SK-N-SH (cell line): ENCODE measurements at regions not wholly inside any gene's neighbourhood (a gene's known extent, or its start where the extent isn't known, plus 50 kb on each side); places are given as distances from the start of the nearest gene placed in this dataset.

Source experiments
- CTCF ChIA-PET: fragments of 300-600, 350-600 bp; formaldehyde crosslinking; extraction: SDS; loops from one replicate; lab custom pipeline; 2021; lab: Yijun Ruan, JAX
- POLR2A ChIA-PET: fragments of 350-600 bp; sonication (Branson Sonifier 250); formaldehyde crosslinking; extraction: SDS; loops from one replicate; lab custom pipeline; 2020; ENCODE audit warnings: antibody characterized with exemption, inconsistent platforms; lab: Yijun Ruan, JAX
- DNase-seq: peaks from one replicate; pipeline ENCODE4 v3.0.0; 2012
- H2AFZ ChIP-seq: fragments of 200-600 bp; sonication (generic); 2 replicates; pipeline ENCODE4 v1.8.1; 2016; ENCODE audit warnings: antibody characterized with exemption, mild to moderate bottlenecking, low read depth
- H3F3A ChIP-seq: fragments of 200-600 bp; sonication (generic); replicated peaks from 2 replicates; pipeline ENCODE3; 2016; ENCODE audit warnings: antibody characterized with exemption, mild to moderate bottlenecking; ENCODE audit not compliant: insufficient read depth
- H3K27ac ChIP-seq, 2 experiments: fragments of 200-500 bp in 1 of 2; fragments of 200-600 bp in 1 of 2; sonication (Bioruptor generic) in 1 of 2; sonication (generic), shearing (Covaris generic) in 1 of 2; 2 replicates each; pipeline versions ENCODE4 v1.5.1 to v1.6.1; 2014 to 2016; ENCODE audit warnings: low read depth in 2 of 2, inconsistent platforms in 1 of 2, low read length in 1 of 2, mild to moderate bottlenecking in 1 of 2, mixed read lengths in 1 of 2
- H3K27me3 ChIP-seq: fragments of 200-600 bp; sonication (generic), shearing (Covaris generic); 2 replicates; pipeline ENCODE4 v1.6.1; 2016; ENCODE audit warnings: mixed run types; ENCODE audit not compliant: insufficient read depth
- H3K36me3 ChIP-seq, 2 experiments: fragments of 200-500 bp in 1 of 2; fragments of 200-600 bp in 1 of 2; sonication (Bioruptor generic) in 1 of 2; sonication (generic) in 1 of 2; replicated peaks in 1 of 2; 2 replicates each; pipeline versions ENCODE3 to v1.5.1; 2014 to 2016; ENCODE audit warnings: low read length in 1 of 2, mild to moderate bottlenecking in 1 of 2; ENCODE audit not compliant: insufficient read depth in 2 of 2, control insufficient read depth in 1 of 2
- H3K4me1 ChIP-seq, 2 experiments: fragments of 200-500 bp in 1 of 2; fragments of 200-600 bp in 1 of 2; sonication (Bioruptor generic) in 1 of 2; sonication (generic), shearing (Covaris generic) in 1 of 2; 2 replicates each; pipeline versions ENCODE4 v1.5.1 to v1.6.1; 2014 to 2016; ENCODE audit warnings: low read depth in 1 of 2, low read length in 1 of 2, mixed run types in 1 of 2; ENCODE audit not compliant: insufficient read depth in 2 of 2, control insufficient read depth in 1 of 2
- H3K4me2 ChIP-seq: fragments of 200-600 bp; sonication (generic), shearing (Covaris generic); 2 replicates; pipeline ENCODE4 v1.6.1; 2017; ENCODE audit warnings: mixed run types
- H3K4me3 ChIP-seq, 2 experiments: fragments of 200-500 bp in 1 of 2; fragments of 200-600 bp in 1 of 2; sonication (Bioruptor generic) in 1 of 2; sonication (generic), shearing (Covaris generic) in 1 of 2; 2 replicates each; pipeline versions ENCODE4 v1.5.1 to v1.8.1; 2014 to 2016; ENCODE audit warnings: low read depth in 2 of 2, inconsistent platforms in 1 of 2, low read length in 1 of 2, mild to moderate bottlenecking in 1 of 2, mixed read lengths in 1 of 2, moderate library complexity in 1 of 2
- H3K79me2 ChIP-seq: fragments of 200-600 bp; sonication (generic); 2 replicates; pipeline ENCODE4 v1.8.1; 2017; ENCODE audit warnings: mild to moderate bottlenecking; ENCODE audit not compliant: insufficient read depth
- H3K9ac ChIP-seq: fragments of 200-600 bp; sonication (generic); 2 replicates; pipeline ENCODE4 v1.6.1; 2017; ENCODE audit warnings: mixed run types
- H3K9me2 ChIP-seq: fragments of 200-600 bp; sonication (generic); 2 replicates; pipeline ENCODE4 v1.6.1; 2017; ENCODE audit warnings: mixed run types
- H3K9me3 ChIP-seq: fragments of 200-600 bp; sonication (generic); 2 replicates; pipeline ENCODE4 v1.6.1; 2017; ENCODE audit warnings: mixed run types, mild to moderate bottlenecking, moderate library complexity
- H4K20me1 ChIP-seq: fragments of 200-600 bp; sonication (generic); 2 replicates; pipeline ENCODE4 v1.6.1; 2017; ENCODE audit warnings: mild to moderate bottlenecking, mixed run types; ENCODE audit not compliant: insufficient read depth
- ELF1 ChIP-seq: IDR thresholded peaks from 2 replicates; pipeline ENCODE4 v1.4.0; 2012
- EP300 ChIP-seq, 2 experiments: IDR thresholded peaks; 2 replicates each; pipeline versions ENCODE4 v1.4.0 to v1.6.1; 2012; ENCODE audit warnings: borderline replicate concordance in 1 of 2, low read depth in 1 of 2, low read length in 1 of 2
- FOSL2 ChIP-seq: IDR thresholded peaks from 2 replicates; pipeline ENCODE4 v1.4.0; 2012; ENCODE audit warnings: low read depth, mild to moderate bottlenecking, moderate library complexity, borderline replicate concordance
- FOXM1 ChIP-seq: IDR thresholded peaks from 2 replicates; pipeline ENCODE4 v1.4.0; 2012; ENCODE audit warnings: low read depth, mild to moderate bottlenecking
- GABPA ChIP-seq: IDR thresholded peaks from 2 replicates; pipeline ENCODE4 v1.4.0; 2012; ENCODE audit warnings: low read depth, mild to moderate bottlenecking
- JUND ChIP-seq: IDR thresholded peaks from 2 replicates; pipeline ENCODE4 v1.4.0; 2012
- NFIC ChIP-seq: IDR thresholded peaks from 2 replicates; pipeline ENCODE4 v1.4.0; 2012; ENCODE audit warnings: borderline replicate concordance
- NRF1 ChIP-seq: IDR thresholded peaks from 2 replicates; pipeline ENCODE4 v1.6.1; 2012; ENCODE audit warnings: low read depth, mild to moderate bottlenecking, low read length
- RAD21 ChIP-seq: IDR thresholded peaks from 2 replicates; pipeline ENCODE4 v1.6.1; 2012; ENCODE audit warnings: mild to moderate bottlenecking, low read length
- RCOR1 ChIP-seq: fragments of 150-350 bp; IDR thresholded peaks from 2 replicates; pipeline ENCODE4 v1.6.1; 2017; ENCODE audit warnings: antibody characterized with exemption, low read length
- SIN3A ChIP-seq: IDR thresholded peaks from 2 replicates; pipeline ENCODE4 v1.6.1; 2012; ENCODE audit warnings: low read depth, mild to moderate bottlenecking, low read length, moderate library complexity, borderline replicate concordance
- SMC3 ChIP-seq: IDR thresholded peaks from 2 replicates; pipeline ENCODE4 v1.6.1; 2012; ENCODE audit warnings: low read depth, low read length, improper control_type of control experiment
- TEAD4 ChIP-seq: IDR thresholded peaks from 2 replicates; pipeline ENCODE4 v1.4.0; 2012; ENCODE audit warnings: mild to moderate bottlenecking, borderline replicate concordance; ENCODE audit not compliant: insufficient read depth
- YY1 ChIP-seq: IDR thresholded peaks from 2 replicates; pipeline ENCODE4 v1.4.0; 2012; ENCODE audit warnings: low read depth, mild to moderate bottlenecking
- WGBS: methylation state at CpG from one replicate; pipeline ENCODE4 v1.1.6; 2017; ENCODE audit warnings: low lambda C conversion rate; 5-methylcytosine and 5-hydroxymethylcytosine counted together
- TF ChIP-seq, protein P1 (sequence below): IDR thresholded peaks from 2 replicates; pipeline ENCODE4; 2012
- TF ChIP-seq, protein P2 (sequence below): fragments of 150-350 bp; IDR thresholded peaks from 2 replicates; pipeline ENCODE4 v1.6.1; 2017; ENCODE audit warnings: antibody characterized with exemption, low read length, low read depth, borderline replicate concordance
- TF ChIP-seq, protein P3 (sequence below): fragments of 200-600 bp; sonication (generic); IDR thresholded peaks from 2 replicates; pipeline ENCODE4 v1.6.1; 2017; ENCODE audit warnings: antibody characterized with exemption, mild to moderate bottlenecking, moderate library complexity
- TF ChIP-seq, protein P4 (sequence below): IDR thresholded peaks from 2 replicates; pipeline ENCODE4 v1.4.0; 2012; ENCODE audit warnings: low read depth
- TF ChIP-seq, protein P5 (sequence below): IDR thresholded peaks from 2 replicates; pipeline ENCODE4 v1.6.1; 2012; ENCODE audit warnings: mild to moderate bottlenecking, low read depth, low read length, moderate library complexity

DNA sequence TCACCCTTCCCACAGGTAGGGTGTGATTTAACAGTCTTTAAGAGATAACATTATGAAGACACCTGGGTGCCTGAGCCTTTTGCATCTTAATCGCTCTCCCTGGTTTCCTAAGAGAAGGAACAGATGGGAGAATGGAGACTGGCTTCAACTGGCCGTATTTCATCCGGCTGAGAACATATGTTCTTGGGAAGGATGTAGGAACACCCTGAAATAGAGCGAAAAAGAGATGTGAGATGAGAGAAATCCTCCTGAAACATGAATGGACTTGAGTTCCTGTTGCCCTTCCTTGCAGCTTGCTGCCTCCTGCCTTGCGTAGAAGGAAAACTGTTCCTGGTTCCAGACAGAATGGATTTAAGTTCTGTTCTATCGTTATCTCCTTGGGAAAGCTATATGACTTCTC is 385.4 kb upstream of the RBFOX1 start:
- H3K4me3 ChIP-seq, result no peak overlapping the region
- H3K9me2 ChIP-seq, result no peaks in the 10 kb centered on the region
- H3K79me2 ChIP-seq, result no peaks in the 10 kb centered on the region
- no peaks in the 10 kb centered on the region for H3F3A ChIP-seq
- 35% methylated on average over 6 of the region's 6 CpGs for WGBS
- no peaks in the 10 kb centered on the region for H4K20me1 ChIP-seq
- CTCF ChIA-PET, result no interaction called here
- no peak overlapping the region for H3K4me2 ChIP-seq
- H3K36me3 ChIP-seq, result no peaks in the 10 kb centered on the region
- no peak overlapping the region for H3K9ac ChIP-seq
- H3K4me1 ChIP-seq, result no peaks in the 10 kb centered on the region
- H3K27me3 ChIP-seq, result no peaks in the 10 kb centered on the region
- no peak overlapping the region for H3K27ac ChIP-seq
- DNase-seq, result no peak
- TF ChIP-seq, protein P1, sequence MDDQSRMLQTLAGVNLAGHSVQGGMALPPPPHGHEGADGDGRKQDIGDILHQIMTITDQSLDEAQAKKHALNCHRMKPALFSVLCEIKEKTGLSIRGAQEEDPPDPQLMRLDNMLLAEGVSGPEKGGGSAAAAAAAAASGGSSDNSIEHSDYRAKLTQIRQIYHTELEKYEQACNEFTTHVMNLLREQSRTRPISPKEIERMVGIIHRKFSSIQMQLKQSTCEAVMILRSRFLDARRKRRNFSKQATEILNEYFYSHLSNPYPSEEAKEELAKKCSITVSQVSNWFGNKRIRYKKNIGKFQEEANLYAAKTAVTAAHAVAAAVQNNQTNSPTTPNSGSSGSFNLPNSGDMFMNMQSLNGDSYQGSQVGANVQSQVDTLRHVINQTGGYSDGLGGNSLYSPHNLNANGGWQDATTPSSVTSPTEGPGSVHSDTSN, result no peak
- TF ChIP-seq YY1 (no peak), FOXM1 (no peak), SIN3A (no peak), FOSL2 (no peak), ELF1 (no peak), EP300 (IDR thresholded peaks at IDR 0.05; ENCODE audit: borderline replicate concordance in 1 of 2, low read depth in 1 of 2, low read length in 1 of 2) (no peak), SMC3 (no peak), NRF1 (no peak), RAD21 (no peak)
- TF ChIP-seq, protein P2, sequence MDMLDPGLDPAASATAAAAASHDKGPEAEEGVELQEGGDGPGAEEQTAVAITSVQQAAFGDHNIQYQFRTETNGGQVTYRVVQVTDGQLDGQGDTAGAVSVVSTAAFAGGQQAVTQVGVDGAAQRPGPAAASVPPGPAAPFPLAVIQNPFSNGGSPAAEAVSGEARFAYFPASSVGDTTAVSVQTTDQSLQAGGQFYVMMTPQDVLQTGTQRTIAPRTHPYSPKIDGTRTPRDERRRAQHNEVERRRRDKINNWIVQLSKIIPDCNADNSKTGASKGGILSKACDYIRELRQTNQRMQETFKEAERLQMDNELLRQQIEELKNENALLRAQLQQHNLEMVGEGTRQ, result no peak
- TF ChIP-seq, protein P3, sequence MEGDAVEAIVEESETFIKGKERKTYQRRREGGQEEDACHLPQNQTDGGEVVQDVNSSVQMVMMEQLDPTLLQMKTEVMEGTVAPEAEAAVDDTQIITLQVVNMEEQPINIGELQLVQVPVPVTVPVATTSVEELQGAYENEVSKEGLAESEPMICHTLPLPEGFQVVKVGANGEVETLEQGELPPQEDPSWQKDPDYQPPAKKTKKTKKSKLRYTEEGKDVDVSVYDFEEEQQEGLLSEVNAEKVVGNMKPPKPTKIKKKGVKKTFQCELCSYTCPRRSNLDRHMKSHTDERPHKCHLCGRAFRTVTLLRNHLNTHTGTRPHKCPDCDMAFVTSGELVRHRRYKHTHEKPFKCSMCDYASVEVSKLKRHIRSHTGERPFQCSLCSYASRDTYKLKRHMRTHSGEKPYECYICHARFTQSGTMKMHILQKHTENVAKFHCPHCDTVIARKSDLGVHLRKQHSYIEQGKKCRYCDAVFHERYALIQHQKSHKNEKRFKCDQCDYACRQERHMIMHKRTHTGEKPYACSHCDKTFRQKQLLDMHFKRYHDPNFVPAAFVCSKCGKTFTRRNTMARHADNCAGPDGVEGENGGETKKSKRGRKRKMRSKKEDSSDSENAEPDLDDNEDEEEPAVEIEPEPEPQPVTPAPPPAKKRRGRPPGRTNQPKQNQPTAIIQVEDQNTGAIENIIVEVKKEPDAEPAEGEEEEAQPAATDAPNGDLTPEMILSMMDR, result no peak
- no peak overlapping the region for H2AFZ ChIP-seq
- no peaks in the 10 kb centered on the region for H3K9me3 ChIP-seq
- POLR2A ChIA-PET, result no interaction called here

DNA sequence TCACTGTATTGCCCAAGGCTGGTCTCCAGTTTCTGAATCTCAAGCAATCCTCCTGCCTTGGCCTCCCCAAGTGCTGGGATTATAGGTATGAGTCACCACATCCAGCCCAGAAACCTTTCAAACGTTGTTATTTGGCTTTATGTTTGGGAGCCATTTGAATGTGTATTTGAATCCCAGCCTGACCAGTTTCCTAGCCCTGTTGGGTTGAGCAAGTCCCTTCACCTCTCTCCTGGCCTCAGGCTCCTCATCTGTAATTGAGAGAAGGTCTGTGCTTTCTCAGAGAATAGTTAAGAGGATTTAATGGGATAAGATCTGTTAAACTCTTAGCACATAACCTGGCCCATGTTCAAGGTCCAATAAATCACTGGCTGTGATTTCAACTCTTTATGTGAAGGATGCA is 385.8 kb upstream of the RBFOX1 start:
- H3K9ac ChIP-seq, result no peak overlapping the region
- ChIA-PET POLR2A (no interaction called here), CTCF (no interaction called here)
- no peaks in the 10 kb centered on the region for H3F3A ChIP-seq
- no peak overlapping the region for H3K4me3 ChIP-seq
- H3K27ac ChIP-seq, result no peak overlapping the region
- H4K20me1 ChIP-seq, result no peaks in the 10 kb centered on the region
- no peaks in the 10 kb centered on the region for H3K36me3 ChIP-seq
- H3K9me3 ChIP-seq, result no peaks in the 10 kb centered on the region
- no peaks in the 10 kb centered on the region for H3K27me3 ChIP-seq
- no peak for DNase-seq
- no peaks in the 10 kb centered on the region for H3K9me2 ChIP-seq
- 0% methylated on average over 1 of the region's 1 CpG for WGBS
- no peak overlapping the region for H2AFZ ChIP-seq
- H3K4me2 ChIP-seq, result no peak overlapping the region
- H3K4me1 ChIP-seq, result no peaks in the 10 kb centered on the region
- H3K79me2 ChIP-seq, result no peaks in the 10 kb centered on the region
- TF ChIP-seq SIN3A, result no peak
- no peak for TF ChIP-seq ELF1
- no peak for TF ChIP-seq TEAD4
- no peak for TF ChIP-seq NFIC
- TF ChIP-seq SMC3, result no peak
- no peak for TF ChIP-seq GABPA
- TF ChIP-seq JUND, result no peak
- no peak for TF ChIP-seq RCOR1
- TF ChIP-seq, protein P4, sequence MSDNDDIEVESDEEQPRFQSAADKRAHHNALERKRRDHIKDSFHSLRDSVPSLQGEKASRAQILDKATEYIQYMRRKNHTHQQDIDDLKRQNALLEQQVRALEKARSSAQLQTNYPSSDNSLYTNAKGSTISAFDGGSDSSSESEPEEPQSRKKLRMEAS, result no peak
- TF ChIP-seq FOSL2, result no peak
- no peak for TF ChIP-seq EP300 (IDR thresholded peaks at IDR 0.05; ENCODE audit: borderline replicate concordance in 1 of 2, low read depth in 1 of 2, low read length in 1 of 2)
- TF ChIP-seq, protein P1, result no peak
- TF ChIP-seq, protein P5, sequence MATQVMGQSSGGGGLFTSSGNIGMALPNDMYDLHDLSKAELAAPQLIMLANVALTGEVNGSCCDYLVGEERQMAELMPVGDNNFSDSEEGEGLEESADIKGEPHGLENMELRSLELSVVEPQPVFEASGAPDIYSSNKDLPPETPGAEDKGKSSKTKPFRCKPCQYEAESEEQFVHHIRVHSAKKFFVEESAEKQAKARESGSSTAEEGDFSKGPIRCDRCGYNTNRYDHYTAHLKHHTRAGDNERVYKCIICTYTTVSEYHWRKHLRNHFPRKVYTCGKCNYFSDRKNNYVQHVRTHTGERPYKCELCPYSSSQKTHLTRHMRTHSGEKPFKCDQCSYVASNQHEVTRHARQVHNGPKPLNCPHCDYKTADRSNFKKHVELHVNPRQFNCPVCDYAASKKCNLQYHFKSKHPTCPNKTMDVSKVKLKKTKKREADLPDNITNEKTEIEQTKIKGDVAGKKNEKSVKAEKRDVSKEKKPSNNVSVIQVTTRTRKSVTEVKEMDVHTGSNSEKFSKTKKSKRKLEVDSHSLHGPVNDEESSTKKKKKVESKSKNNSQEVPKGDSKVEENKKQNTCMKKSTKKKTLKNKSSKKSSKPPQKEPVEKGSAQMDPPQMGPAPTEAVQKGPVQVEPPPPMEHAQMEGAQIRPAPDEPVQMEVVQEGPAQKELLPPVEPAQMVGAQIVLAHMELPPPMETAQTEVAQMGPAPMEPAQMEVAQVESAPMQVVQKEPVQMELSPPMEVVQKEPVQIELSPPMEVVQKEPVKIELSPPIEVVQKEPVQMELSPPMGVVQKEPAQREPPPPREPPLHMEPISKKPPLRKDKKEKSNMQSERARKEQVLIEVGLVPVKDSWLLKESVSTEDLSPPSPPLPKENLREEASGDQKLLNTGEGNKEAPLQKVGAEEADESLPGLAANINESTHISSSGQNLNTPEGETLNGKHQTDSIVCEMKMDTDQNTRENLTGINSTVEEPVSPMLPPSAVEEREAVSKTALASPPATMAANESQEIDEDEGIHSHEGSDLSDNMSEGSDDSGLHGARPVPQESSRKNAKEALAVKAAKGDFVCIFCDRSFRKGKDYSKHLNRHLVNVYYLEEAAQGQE, result no peak
